CD4-positive, alpha-beta T cell treated with Interleukin-4 for 4 hours (primary cell): ENCODE measurements at regions not wholly inside any gene's neighbourhood (a gene's known extent, or its start where the extent isn't known, plus 50 kb on each side); places are given as distances from the start of the nearest gene placed in this dataset.
"Not testable (repeated sequence)": the region's sequence is repeated elsewhere in the genome, so short reads cannot be mapped to it uniquely, and the experiment has no call there.

ENCODE experiments used
- DNase-seq: peaks from one replicate; pipeline ENCODE4 v3.0.0-alpha.2; 2020

DNA sequence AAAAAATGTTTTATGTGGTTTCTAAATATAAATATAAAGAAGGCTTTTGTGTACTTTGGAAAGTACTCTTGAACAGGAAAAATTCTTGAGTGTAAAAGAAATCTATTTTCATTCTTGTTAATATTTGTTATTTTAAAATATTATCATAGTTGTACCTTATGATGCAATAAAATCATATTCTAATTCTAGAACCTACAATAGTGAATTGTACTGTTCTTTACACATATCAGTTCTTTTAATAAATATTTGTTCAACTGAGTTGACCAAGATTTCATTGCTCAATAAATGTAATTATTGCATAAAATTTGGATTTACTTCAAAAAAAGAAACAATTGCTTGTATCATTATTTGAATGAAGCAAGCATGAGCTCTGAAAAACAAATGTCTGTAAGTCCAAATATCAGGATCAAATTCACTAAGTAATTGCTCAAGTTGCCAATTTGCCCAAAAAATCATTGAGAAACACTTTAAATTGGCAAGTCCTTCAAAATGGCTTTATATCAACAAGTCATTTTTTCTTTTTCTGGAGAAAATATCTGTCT, 191.6 kb upstream of the SLC16A7 start:
- DNase-seq: no peak

DNA sequence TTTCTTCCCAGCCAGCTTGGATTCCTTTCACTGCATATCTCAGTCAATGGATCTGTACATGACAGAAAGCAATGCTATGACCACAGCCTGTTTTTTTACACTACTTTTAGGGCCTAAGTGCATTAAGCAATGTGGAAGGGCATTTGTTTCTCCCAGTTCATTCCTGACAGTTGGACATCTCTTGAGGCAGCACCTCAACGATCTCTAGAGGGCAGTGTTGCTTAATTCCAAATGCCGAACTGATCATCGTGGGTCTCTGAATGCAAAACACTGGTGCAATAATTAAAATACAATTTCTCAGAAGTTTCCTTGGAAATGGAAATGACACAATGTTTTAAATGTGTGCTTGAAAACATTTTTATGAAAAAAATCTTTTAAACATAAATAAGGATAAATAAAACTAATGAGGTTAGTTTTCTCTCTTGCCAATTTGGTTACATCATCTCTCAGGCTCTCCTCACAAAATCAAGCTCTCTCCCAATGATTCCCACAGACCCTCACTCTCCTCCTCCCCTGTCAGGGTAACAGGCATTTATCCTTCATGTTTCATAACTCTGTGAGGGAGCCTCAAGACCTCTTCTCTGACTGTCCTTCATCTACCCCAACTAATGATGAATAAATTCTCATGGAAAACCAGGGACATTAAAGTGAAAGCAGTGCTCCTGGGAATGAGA, 192.4 kb upstream of the SLC16A7 start:
- DNase-seq: peak; percentile 38

DNA sequence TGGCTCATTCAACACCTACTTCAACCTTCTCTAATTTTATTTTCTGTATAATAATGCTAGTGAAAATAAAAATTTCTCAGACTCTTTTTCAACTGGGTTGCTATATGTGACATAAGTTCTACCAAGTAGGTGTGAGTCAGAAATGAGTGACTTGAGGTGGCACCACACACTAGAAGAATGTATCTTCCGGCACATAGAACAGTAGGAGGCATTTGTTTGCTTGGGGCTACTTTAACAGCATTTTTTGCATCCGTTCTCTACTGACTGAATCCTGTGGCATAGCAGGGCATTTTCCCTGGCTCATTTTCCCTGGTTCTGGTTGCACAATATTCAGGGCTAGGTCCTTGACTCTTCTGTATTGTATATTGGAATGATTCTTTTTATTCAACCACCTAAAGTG, 194.0 kb upstream of the SLC16A7 start:
- no peak for DNase-seq

DNA sequence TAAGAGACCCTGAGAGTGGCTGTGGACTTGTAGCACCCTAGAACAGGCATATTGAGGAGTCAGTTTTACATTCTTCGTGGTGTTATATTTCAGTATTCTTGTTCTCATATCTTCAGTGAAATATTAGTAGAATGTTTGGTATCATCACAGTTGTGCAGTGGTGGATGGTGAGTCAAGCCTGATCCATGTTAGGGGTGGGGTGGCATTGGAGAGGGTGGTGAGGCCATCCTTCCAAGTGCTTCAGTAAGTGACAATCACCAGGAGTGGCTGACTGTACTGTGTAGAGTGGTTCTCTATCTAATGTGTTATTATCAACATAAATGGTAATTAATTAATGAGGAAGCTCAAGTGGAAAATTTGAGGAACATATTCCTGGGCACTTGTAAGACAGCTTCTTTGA, 197.7 kb upstream of the SLC16A7 start:
- DNase-seq: no peak

DNA sequence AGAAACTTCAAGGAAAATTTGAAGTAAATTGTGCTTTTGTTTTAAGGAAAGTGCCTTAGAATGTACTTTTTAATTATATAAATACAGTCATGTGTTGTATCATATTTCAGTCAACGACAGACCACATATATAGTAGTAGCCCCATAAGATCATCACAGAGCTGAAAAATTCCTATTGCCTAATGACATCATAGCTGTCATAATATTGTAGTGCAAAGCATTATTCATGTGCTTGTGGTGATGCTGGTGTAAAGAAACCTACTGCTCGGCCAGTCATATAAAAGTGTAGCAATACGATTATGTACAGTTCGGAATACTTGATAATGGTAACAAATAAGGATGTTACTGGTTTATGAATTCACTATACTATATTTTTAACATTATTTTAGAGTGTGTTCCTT, 198.9 kb upstream of the SLC16A7 start:
- no peak for DNase-seq

DNA sequence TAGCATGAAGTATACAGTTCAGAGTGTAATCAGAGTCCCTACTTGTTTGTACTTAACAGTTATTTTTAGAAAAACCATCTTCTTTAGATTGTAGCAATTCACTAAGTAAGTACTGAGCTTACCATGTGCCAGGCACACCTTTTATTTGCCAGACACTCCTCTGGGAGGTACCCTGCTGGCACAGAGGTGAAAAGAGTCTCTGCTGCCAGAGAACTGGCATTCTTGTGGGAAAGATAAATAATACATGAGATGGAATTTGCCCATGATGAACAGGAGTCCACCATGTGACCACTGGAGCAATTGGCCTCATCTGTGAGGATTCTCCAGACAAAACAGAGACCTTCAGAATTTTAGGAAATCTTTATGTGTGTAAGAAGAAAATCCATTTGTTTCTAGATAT, 199.3 kb upstream of the SLC16A7 start:
- no peak for DNase-seq

DNA sequence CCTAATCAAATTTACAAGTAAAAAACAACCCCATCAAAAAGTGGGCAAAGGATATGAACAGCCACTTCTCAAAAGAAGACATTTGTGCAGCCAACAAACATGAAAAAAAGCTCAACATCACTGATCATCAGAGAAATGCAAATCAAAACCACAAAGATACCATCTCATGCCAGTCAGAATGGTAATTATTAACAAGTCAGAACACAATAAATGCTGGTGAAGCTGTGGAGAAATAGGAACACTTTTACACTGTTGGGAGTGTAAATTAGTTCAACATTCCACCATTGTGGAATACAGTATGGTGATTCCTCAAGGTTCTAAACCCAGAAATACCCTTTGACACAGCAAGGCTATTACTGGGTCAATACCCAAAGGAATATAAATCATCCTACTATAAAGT, 200.5 kb upstream of the SLC16A7 start:
- not testable (repeated sequence) for DNase-seq

DNA sequence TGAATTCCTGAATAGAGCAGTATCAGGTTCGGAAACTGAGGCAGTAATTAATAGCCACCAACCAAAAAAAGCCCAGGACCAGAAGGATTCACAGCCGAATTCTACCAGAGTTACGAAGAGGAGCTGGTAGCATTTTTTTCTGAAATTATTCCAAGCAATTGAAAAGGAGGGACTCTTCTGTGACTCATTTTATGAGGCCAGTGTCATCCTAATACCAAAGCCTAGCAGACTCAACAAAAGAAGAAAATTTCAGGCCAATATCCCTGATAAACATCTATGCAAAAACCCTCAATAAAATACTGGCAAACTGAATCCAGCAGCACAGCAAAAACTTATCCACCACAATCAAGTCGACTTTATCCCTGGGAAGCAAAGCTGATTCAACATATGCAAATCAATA, 202.3 kb upstream of the SLC16A7 start:
- no peak for DNase-seq

DNA sequence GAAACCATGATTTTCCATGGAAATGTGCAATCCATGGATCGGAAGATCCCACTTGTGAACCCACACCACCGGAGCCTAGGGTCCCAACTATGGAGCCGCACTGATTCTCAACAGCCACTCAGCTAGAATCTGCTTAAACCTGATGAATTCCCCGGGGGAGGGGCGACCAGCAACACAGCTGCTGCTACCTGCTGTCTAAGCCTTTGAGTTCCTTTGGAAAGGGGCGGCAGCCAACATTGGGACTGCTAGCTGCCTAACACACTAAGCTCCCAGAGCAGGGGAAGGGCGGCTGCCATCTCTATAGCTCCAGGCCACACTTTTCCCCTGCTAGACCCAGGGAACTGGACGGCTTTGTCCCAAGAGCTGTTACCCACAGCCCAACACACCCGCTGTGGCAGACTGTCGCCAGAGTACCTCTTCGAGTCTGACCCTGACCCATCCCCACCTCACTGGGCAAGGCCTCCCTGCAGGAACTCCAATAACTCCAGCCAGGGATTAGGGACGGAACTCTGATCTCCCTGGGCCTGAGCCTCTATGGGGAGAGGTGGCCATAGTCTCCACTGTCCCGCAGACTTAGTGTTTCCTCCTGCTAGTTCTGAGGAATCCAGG, 205.8 kb upstream of the SLC16A7 start:
- DNase-seq: no peak

DNA sequence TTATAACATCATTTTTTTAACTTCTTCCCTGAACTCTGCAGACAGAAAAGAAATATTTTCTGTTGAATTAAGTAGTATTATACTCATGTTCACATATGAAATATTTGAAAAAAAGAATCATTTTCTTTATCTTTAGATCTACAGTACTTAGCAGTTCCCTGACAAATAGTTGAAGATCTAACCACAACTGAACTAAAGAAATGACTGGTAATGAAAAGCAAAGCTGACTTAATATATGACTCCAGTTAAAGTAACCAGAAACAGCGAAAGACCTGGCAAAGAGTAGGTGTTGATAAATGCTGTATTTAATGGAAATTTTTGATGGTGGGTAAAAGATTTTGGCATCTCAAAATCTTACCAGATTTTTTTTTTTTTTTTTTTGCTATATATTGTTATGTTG, 207.1 kb upstream of the SLC16A7 start:
- DNase-seq: no peak

DNA sequence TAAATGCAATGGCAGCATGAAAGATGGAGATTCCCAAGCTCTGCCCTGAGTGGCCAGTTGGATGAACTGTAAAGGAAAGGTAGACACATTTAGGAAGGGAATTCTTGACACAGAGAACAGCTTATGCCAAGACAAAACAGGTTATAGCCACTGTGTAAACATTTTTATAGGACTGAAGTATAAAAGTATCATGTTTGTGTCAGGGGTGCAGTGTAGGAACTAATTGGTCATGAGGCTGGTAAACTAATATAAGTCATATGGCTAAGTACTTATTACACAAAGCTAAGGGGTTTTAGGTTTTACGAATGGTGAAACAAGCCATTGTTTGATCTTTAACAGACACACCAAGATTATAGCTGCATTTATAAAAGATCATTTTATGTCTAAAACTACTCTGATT, 207.7 kb upstream of the SLC16A7 start:
- no peak for DNase-seq

DNA sequence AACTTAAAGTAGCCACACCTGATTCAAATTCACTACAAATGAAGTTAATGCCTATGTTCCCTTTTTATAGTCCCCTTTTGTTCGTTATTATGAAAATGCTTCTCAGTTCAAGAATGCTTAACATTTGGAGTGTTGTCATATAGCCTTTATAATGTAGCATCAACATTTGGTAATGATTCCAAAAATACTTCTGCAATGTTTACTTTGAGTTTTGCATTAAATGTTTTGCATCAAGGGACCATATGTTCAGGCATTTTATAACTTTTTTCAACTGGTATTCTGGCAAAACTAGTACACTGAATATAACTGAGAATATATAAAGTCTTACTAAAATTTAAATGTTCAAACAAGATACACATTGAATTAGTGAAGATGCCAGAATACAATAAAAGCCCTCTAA, 209.6 kb upstream of the SLC16A7 start:
- no peak for DNase-seq

DNA sequence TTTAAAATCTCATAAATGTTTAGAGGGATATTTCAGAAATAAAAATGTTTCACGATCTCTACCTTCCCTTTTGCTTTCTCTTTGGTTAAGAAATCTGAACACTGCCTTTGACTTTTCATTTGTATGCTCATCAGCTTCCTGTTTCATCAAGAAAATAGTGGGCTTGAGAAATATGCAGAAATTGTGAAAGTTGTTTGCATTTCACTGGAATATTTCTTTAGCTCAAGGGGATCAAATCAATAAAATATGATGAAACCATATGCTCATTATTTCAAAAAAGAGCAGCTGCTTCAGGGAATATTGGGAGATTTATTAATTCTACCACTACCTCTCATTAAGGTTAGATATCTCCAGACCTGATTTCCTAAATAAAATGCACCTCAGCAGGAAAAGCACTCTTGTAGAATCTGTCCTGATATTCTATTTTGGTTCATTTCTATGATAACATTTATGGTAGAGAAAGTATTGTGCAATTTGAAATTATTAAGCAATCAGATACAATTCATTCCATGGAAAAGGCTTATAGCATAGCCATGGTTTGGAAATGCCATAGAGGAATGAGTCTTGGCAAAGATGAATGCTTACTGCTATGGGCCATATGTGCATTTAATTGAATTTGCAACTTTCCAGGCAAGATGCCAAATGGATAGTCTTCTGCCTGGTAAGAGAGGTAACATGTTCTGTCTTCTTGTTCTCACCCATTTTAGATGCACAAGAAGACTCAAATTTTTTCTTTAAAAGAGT, 212.6 kb upstream of the SLC16A7 start:
- no peak for DNase-seq

DNA sequence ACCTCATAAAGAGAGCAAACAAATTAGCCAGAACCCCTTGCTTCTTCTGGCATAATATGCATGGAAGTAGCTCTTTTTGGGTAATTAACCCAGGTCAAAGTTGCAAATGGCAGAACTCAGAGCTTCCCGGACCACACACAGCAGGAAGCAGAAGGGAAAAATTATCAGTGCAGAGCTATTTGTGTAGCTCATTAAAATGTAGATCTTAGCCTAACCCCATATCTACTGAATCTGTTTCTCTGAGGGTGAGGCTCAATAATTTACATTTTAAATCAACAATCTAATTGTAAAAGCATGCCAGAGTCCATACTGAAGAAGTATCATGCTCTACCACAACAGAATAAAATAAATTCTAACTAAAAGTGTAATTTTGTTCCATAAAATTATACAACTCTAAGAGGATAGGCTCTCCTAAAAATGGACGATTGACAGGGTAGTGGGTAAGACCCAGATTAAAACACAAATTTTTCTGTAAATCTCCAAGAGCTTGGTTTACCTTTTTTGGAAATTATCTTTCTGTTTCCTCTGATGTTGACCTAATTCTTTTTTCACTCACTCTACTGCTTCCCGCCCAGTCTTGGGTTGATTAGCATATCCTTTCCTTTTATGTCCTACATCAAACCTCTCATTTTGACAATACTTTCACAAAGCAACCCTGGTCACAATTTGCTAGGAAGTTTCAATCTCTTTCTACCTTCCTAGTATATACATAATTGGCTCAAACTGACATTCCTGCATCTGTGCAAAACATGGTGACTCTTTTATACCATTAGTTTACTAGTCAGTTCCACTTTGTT, 213.3 kb upstream of the SLC16A7 start:
- DNase-seq: no peak

DNA sequence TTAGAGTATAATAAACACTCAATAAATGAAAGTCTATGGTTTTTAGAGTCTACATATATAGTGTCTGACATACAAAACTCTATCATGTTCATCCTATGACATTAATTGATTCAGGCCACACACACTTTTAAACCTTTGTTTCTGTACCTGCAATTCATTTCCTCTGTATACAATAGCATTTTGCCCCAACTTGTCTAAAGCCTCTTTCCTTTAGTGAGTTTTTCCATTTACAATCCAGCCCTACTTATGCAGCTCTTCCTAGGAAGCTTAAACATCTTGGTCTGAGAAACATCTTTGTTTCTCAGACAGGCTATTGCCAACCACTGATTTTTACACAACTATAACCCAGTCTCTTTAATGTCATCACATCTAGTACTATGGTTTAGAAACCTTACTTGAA, 214.7 kb upstream of the SLC16A7 start:
- DNase-seq: no peak

DNA sequence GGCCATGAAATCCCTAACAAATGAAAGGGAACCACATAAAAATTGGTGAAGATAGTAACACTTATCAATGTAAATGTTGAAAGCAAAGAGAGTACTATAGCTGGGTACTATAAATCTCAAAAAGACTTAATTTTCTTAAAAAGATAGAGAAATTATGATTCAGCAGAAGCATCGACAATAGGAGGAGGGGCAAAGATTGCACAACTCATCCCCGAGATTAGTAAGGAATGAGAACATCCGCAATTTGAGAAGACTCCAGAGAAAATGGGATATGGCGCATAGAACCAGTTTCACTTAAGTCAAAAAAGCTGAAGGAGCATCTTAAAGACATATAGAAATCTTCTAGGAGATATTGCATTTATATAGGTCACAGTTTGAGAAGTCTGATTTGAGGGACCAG, 220.2 kb upstream of the SLC16A7 start:
- DNase-seq: no peak

DNA sequence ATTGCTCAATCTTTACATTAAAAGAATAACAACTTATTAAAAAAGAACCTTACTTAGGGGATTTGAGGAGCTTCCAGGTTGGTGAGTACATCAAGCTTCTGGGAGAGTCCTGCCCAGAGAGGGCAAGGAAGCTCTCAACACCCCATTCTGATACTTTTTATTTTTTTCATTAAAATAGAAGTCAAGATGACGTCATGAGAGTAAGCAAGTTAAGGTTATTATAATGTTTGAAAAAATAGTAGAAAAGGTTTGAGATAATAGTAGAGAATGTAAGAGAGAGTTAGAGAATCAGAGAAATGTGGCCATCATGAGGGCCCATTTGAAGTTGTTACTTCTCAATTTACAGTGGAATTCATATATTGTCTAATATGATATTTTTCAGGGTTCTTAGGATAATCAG, 221.0 kb upstream of the SLC16A7 start:
- DNase-seq: no peak

DNA sequence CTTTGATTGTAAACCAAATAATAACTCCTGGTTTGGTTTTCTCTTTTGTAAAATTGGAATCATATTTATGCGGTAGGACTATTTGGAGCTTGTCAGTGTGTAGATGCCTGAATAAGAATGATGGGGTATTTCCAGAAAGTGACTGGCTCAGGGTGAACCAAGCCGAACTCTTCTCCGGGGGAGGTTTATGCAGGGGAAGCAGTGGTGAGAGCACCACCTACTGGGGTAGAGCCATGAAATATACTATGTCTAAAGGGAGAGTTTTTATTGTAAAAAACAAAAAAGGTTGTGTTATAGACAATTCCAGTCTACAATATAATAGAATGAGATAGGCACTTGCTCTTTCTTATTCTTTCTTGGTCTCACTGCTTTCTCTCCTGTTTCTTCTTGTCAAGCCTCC, 222.9 kb upstream of the SLC16A7 start:
- no peak for DNase-seq

DNA sequence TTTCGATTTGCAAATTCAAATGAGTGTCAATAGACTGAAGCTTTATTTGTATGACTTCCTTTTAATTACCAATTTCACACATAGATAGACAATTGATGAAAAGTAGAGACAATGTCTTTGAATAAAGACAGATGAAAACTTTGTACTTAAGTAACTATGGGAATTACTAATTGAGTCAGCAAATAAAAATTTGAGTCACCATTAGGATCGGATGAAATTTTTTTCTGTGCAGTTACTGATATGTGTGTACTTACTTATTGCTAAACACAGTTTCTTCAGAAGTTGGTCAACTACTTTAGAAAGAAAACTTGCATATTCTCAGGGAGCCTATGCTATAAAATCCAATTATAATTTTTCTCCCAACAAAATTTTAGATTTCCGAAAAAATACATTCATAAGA, 224.9 kb upstream of the SLC16A7 start:
- DNase-seq: no peak

DNA sequence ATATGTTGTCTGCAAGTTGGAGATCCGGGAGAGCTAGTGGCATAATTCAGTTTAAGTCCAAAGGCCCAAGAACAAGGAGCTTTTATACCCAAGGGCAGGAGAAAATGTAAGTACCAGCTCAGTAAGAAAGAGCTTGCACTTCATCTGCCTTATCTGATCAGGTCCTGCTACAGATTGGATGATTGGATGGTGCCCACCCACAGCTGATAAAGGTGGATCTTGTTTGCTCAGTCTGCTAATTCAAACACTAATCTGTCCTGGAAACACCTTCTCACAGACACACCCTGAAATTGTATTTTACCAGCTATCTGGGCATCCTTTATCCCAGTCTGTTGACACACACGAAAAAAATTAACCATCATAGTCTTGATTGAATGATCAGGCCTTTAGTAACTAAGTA, 230.7 kb upstream of the SLC16A7 start:
- no peak for DNase-seq

DNA sequence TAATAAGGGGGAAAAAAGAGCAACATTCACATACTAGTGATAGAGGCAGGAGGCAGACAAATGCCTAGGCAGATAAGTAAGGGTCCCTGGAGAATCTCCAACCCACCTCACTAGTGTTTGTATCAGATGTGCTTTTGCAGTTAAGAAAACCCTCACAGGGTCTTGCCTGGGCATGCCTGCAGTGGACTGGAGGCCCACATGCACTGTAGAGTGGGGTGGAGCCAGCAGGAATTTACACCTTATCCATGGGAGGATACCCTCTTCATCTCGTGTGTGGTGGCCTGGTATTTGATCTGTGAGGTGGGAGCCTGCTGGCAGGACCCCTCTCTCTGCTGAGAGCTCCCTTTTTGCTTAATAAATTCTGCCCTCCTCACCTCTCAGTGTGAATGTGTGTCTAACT, 238.0 kb upstream of the SLC16A7 start:
- no peak for DNase-seq

DNA sequence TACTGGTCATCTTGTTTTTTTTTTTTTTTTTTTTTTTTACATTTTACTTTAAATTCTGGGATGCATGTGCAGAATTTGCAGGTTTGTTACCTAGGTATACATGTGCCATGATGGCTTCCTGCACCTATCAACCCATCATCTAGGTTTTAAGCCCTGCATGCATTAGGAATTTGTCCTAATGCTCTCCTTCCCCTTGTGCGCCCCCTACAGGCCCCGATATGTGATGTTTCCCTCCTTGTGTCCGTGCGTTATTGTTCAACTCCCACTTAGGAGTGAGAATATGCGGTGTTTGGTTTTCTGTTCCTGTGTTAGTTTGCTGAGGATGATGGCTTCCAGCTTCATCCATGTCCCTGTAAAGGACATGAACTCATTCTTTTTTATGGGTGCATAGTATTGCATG, 249.6 kb upstream of the SLC16A7 start:
- not testable (repeated sequence) for DNase-seq

DNA sequence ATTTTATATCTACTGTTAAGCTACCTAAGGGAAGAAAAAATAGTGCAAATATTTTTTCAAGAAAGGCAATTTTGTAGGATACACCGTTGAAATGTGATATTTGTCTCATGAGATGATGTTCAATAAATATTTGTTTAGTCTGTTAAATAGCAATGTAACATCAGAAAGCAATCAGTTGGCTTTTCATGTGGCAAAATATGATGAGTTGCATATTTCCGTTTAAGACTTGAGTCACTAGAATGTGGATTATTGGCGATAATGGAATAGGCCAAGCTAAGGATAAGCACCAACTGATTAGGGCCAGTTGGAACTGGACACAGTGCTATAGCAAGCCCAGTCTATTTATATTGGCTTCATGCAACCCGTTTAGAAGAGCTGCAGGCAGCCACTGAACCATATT, 250.4 kb upstream of the SLC16A7 start:
- DNase-seq: no peak
